Aorta (tissue), 5 donors: ENCODE measurements at regions not wholly inside any gene's neighbourhood (a gene's known extent, or its start where the extent isn't known, plus 50 kb on each side); places are given as distances from the start of the nearest gene placed in this dataset.
A peak's percentile ranks its signal among the peaks of the same experiment; 100 is the strongest.

Experiments used
- ATAC-seq: fragments of 200-7000 bp; cut with Tn5 transposase; one replicate; pipeline ENCODE4 v1.9.1; 2022; ENCODE audit warnings: moderate library complexity; ENCODE audit not compliant: low FRiP score
- DNase-seq, 2 donors: peaks; one replicate each; pipeline ENCODE4 v3.0.0-alpha.2; 2020
- H3K27ac ChIP-seq, 2 donors: one replicate each; pipeline ENCODE4 v1.5.1; 2013; ENCODE audit warnings: low read length in 2 of 2, mild to moderate bottlenecking in 2 of 2, moderate library complexity in 2 of 2, control low read depth in 1 of 2, inconsistent platforms in 1 of 2, low read depth in 1 of 2
- H3K27me3 ChIP-seq, 2 donors: one replicate each; pipeline ENCODE4 v1.6.1; 2013; ENCODE audit warnings: control low read depth in 1 of 2, low read length in 1 of 2, mild to moderate bottlenecking in 1 of 2, moderate library complexity in 1 of 2; ENCODE audit not compliant: insufficient read depth in 2 of 2, control insufficient read depth in 1 of 2
- H3K36me3 ChIP-seq, 2 donors: one replicate each; pipeline ENCODE4 v1.6.1; 2013; ENCODE audit warnings: control low read depth in 1 of 2, low read length in 1 of 2, mild to moderate bottlenecking in 1 of 2; ENCODE audit not compliant: insufficient read depth in 2 of 2, control insufficient read depth in 1 of 2
- H3K4me1 ChIP-seq, 2 donors: one replicate each; pipeline ENCODE4 v1.6.1; 2013; ENCODE audit warnings: low read length in 2 of 2, control low read depth in 1 of 2, mild to moderate bottlenecking in 1 of 2, moderate library complexity in 1 of 2; ENCODE audit not compliant: insufficient read depth in 2 of 2, control insufficient read depth in 1 of 2
- H3K4me3 ChIP-seq, 2 donors: one replicate each; pipeline ENCODE4 v1.5.1; 2013; ENCODE audit warnings: low read length in 2 of 2, control low read depth in 1 of 2, mild to moderate bottlenecking in 1 of 2
- H3K9me3 ChIP-seq: one replicate; pipeline ENCODE4 v1.6.1; 2013; ENCODE audit warnings: mild to moderate bottlenecking, low read length; ENCODE audit not compliant: control insufficient read depth
- WGBS, 2 donors: extraction: QIAGEN DNeasy Blood & Tissue Kit; methylation state at CpG; one replicate each; pipeline ENCODE4 v1.1.7; 2013; 5-methylcytosine and 5-hydroxymethylcytosine counted together
- intact Hi-C, 2 donors: fragments of 100-400 bp; cut with DNase I; formaldehyde crosslinking; loops; one replicate each; pipeline versions ENCODE4 v1.14.2 to v1.15.0; 2022
- donor health status: healthy with polysubstance abuse.
- donor health status: Bipolar disorder and iron deficiency.
- donor health status: DM: no; HTN: no; CAD: no.
- donor health status: DM: no; HTN: no; CAD: no.
- donor health status: DM: yes; HTN: yes; CAD: no.

- H3K9me3 ChIP-seq, result peaks cover 2% of the 10 kb centered on the region
- ATAC-seq (no peak), DNase-seq (no peak)
- H3K4me1 ChIP-seq, result peaks cover 2 to 5% of the 10 kb centered on the region in 2 donors
- H3K4me3 ChIP-seq, result no peak overlapping the region
- no peaks in the 10 kb centered on the region for H3K36me3 ChIP-seq
- intact Hi-C loops, result no loop called here
- H3K27ac ChIP-seq, result no peak overlapping the region
- 77 to 78% methylated on average over 1 of the region's 1 CpG for WGBS, 2 donors
- H3K27me3 ChIP-seq, result no peaks in the 10 kb centered on the region
Measured at GRCh38 chr3:177529071-177529550, 331.8 kb upstream of the TBL1XR1 start.

- DNase-seq, result no peak
- H3K27me3 ChIP-seq, result no peaks in the 10 kb centered on the region
- H3K27ac ChIP-seq, result peak overlapping the region in 1 of 2 donors; percentile 63
- no peak overlapping the region for H3K4me3 ChIP-seq
- peaks cover 2 to 5% of the 10 kb centered on the region in 2 donors for H3K4me1 ChIP-seq
- no peaks in the 10 kb centered on the region for H3K36me3 ChIP-seq
- 36 to 44% methylated on average over 5 of the region's 5 CpGs for WGBS, 2 donors
- peaks cover 2% of the 10 kb centered on the region for H3K9me3 ChIP-seq
- ATAC-seq, result peak; percentile 33
- intact Hi-C loops, result no loop called here
Measured at GRCh38 chr3:177529716-177530335, 332.5 kb upstream of the TBL1XR1 start.

- intact Hi-C loops, result no loop called here
- Histone ChIP-seq H3K36me3 (no peaks in the 10 kb centered on the region), H3K9me3 (no peaks in the 10 kb centered on the region), H3K27me3 (no peaks in the 10 kb centered on the region), H3K4me3 (no peak overlapping the region), H3K27ac (no peak overlapping the region), H3K4me1 (peaks cover 2 to 5% of the 10 kb centered on the region in 2 donors)
- WGBS, 2 donors, result 60 to 62% methylated on average over 5 of the region's 5 CpGs
- no peak for ATAC-seq
- no peak for DNase-seq
Measured at GRCh38 chr3:177530908-177531307, 333.6 kb upstream of the TBL1XR1 start.

GRCh38 chr3:177536873-177537272 lies 339.6 kb upstream of the TBL1XR1 start:
- H3K36me3 ChIP-seq, result no peaks in the 10 kb centered on the region
- DNase-seq (no peak), ATAC-seq (no peak)
- no peak overlapping the region for H3K27ac ChIP-seq
- H3K9me3 ChIP-seq, result no peaks in the 10 kb centered on the region
- H3K27me3 ChIP-seq, result no peaks in the 10 kb centered on the region
- 87 to 89% methylated on average over 2 of the region's 2 CpGs for WGBS, 2 donors
- peaks cover 2% of the 10 kb centered on the region in 2 donors for H3K4me1 ChIP-seq
- intact Hi-C loops, result no loop called here
- no peak overlapping the region for H3K4me3 ChIP-seq

- no peaks in the 10 kb centered on the region for H3K36me3 ChIP-seq
- no peak for DNase-seq
- intact Hi-C loops, result no loop called here
- WGBS, 2 donors, result 93 to 97% methylated on average over 1 of the region's 1 CpG
- no peaks in the 10 kb centered on the region for H3K27me3 ChIP-seq
- H3K27ac ChIP-seq, result peak overlapping the region in 1 of 2 donors; percentile 76
- no peak overlapping the region for H3K4me3 ChIP-seq
- peaks cover 2% of the 10 kb centered on the region in 2 donors for H3K4me1 ChIP-seq
- no peaks in the 10 kb centered on the region for H3K9me3 ChIP-seq
- ATAC-seq, result no peak
Measured at GRCh38 chr3:177537612-177538011, 340.3 kb upstream of the TBL1XR1 start.

GRCh38 chr3:177538048-177538749 lies 340.9 kb upstream of the TBL1XR1 start:
- Histone ChIP-seq H3K4me1 (peaks cover 2% of the 10 kb centered on the region in 2 donors), H3K27me3 (no peaks in the 10 kb centered on the region), H3K9me3 (no peaks in the 10 kb centered on the region), H3K36me3 (no peaks in the 10 kb centered on the region), H3K27ac (no peak overlapping the region), H3K4me3 (no peak overlapping the region)
- DNase-seq (peak in 1 of 2 donors; percentile 73), ATAC-seq (peak; percentile 86)
- 12% methylated on average over 4 of the region's 4 CpGs for WGBS, 2 donors
- intact Hi-C loops, result no loop called here

GRCh38 chr3:177538750-177539730 lies 341.8 kb upstream of the TBL1XR1 start:
- peaks cover 2% of the 10 kb centered on the region in 2 donors for H3K4me1 ChIP-seq
- no peak overlapping the region for H3K4me3 ChIP-seq
- intact Hi-C loops, result no loop called here
- H3K9me3 ChIP-seq, result no peaks in the 10 kb centered on the region
- 57% methylated on average over 9 of the region's 9 CpGs for WGBS, 2 donors
- H3K36me3 ChIP-seq, result no peaks in the 10 kb centered on the region
- H3K27ac ChIP-seq, result no peak overlapping the region
- no peaks in the 10 kb centered on the region for H3K27me3 ChIP-seq
- DNase-seq, result no peak
- ATAC-seq, result no peak

- H3K4me1 ChIP-seq, result peaks cover 0 to 2% of the 10 kb centered on the region in 2 donors
- no peaks in the 10 kb centered on the region for H3K36me3 ChIP-seq
- intact Hi-C loops, result no loop called here
- no peak overlapping the region for H3K27ac ChIP-seq
- WGBS, 2 donors, result 87 to 91% methylated on average over 4 of the region's 4 CpGs
- DNase-seq (no peak), ATAC-seq (no peak)
- H3K27me3 ChIP-seq, result no peaks in the 10 kb centered on the region
- H3K9me3 ChIP-seq, result no peaks in the 10 kb centered on the region
- H3K4me3 ChIP-seq, result no peak overlapping the region
Measured at GRCh38 chr3:177541541-177541940, 344.3 kb upstream of the TBL1XR1 start.
